ENCODE measurements at regions not wholly inside any gene's neighbourhood (a gene's known extent, or its start where the extent isn't known, plus 50 kb on each side); places are given as distances from the start of the nearest gene placed in this dataset.

- H3K36me3 ChIP-seq = no peaks in the 10 kb centered on the region
- DNase-seq (no peak), ATAC-seq (no peak)
- no peak overlapping the region for H3K4me3 ChIP-seq
- no peak for TF ChIP-seq CTCF (IDR thresholded peaks at IDR 0.05)
- H3K9me3 ChIP-seq = peaks cover 8% of the 10 kb centered on the region
- H3K4me1 ChIP-seq = no peaks in the 10 kb centered on the region
- H3K27me3 ChIP-seq (ENCODE audit: low read depth) = no peaks in the 10 kb centered on the region
- intact Hi-C loops (cut with DNase I) = no loop called here
- no peak overlapping the region for H3K27ac ChIP-seq
Measured at GRCh38 chr3:8256441-8257071, 245.1 kb upstream of the LMCD1 start.

GRCh38 chr3:8261018-8261417 lies 240.6 kb upstream of the LMCD1 start:
- Histone ChIP-seq H3K27me3 (ENCODE audit: low read depth) (no peaks in the 10 kb centered on the region), H3K4me1 (no peaks in the 10 kb centered on the region), H3K4me3 (no peak overlapping the region), H3K36me3 (no peaks in the 10 kb centered on the region), H3K9me3 (peaks cover 8% of the 10 kb centered on the region), H3K27ac (no peak overlapping the region)
- no peak for TF ChIP-seq CTCF (IDR thresholded peaks at IDR 0.05)
- ATAC-seq = no peak
- no peak for DNase-seq
- intact Hi-C loops (cut with DNase I) = no loop called here

- TF ChIP-seq CTCF (IDR thresholded peaks at IDR 0.05) = no peak
- DNase-seq (no peak), ATAC-seq (no peak)
- Histone ChIP-seq H3K27ac (no peak overlapping the region), H3K36me3 (no peaks in the 10 kb centered on the region), H3K4me1 (no peaks in the 10 kb centered on the region), H3K27me3 (ENCODE audit: low read depth) (no peaks in the 10 kb centered on the region), H3K9me3 (no peaks in the 10 kb centered on the region), H3K4me3 (no peak overlapping the region)
- intact Hi-C loops (cut with DNase I) = no loop called here
Measured at GRCh38 chr3:8266730-8267131, 234.9 kb upstream of the LMCD1 start.

- Histone ChIP-seq H3K36me3 (no peaks in the 10 kb centered on the region), H3K4me3 (no peak overlapping the region), H3K27ac (no peak overlapping the region), H3K4me1 (no peaks in the 10 kb centered on the region), H3K27me3 (ENCODE audit: low read depth) (no peaks in the 10 kb centered on the region), H3K9me3 (no peaks in the 10 kb centered on the region)
- no peak for DNase-seq
- ATAC-seq = no peak
- no peak for TF ChIP-seq CTCF (IDR thresholded peaks at IDR 0.05)
- intact Hi-C loops (cut with DNase I) = no loop called here
Measured at GRCh38 chr3:8273479-8273878, 228.1 kb upstream of the LMCD1 start.

- no peak for ATAC-seq
- no peak for TF ChIP-seq CTCF (IDR thresholded peaks at IDR 0.05)
Measured at GRCh38 chr3:8276056-8276455, 225.6 kb upstream of the LMCD1 start.

More at GRCh38 chr3:8276056-8276455, 225.6 kb upstream of the LMCD1 start:
- H3K27me3 ChIP-seq (ENCODE audit: low read depth) = no peaks in the 10 kb centered on the region
- no peak overlapping the region for H3K4me3 ChIP-seq
- intact Hi-C loops (cut with DNase I) = no loop called here
- no peak overlapping the region for H3K27ac ChIP-seq
- DNase-seq = no peak
- H3K36me3 ChIP-seq = no peaks in the 10 kb centered on the region
- H3K9me3 ChIP-seq = no peaks in the 10 kb centered on the region
- no peaks in the 10 kb centered on the region for H3K4me1 ChIP-seq

Data from lower lobe of right lung (tissue), 2 donors.